GM12878 (cell line): ENCODE measurements at regions not wholly inside any gene's neighbourhood (a gene's known extent, or its start where the extent isn't known, plus 50 kb on each side); places are given as distances from the start of the nearest gene placed in this dataset.

Experiments used
- ATAC-seq: fragments of 200-7000 bp; cut with Tn5 transposase; 3 replicates; pipeline ENCODE4 v1.9.1; 2020; ENCODE audit warnings: mild to moderate bottlenecking, moderate library complexity
- BruUV-seq: library from RNA; stranded (reverse); fragments of 400-500 nt; replicated peaks from 2 replicates; lab custom pipeline; 2021; lab: Mats Ljungman, UMichigan
- CTCF ChIA-PET: fragments of 300-600 bp; sonication (Branson Sonifier 250); formaldehyde crosslinking; extraction: SDS; loops from one replicate; lab custom pipeline; 2021; ENCODE audit warnings: inconsistent platforms; lab: Yijun Ruan, JAX
- POLR2A ChIA-PET: fragments of 350-600 bp; formaldehyde crosslinking; extraction: SDS; loops from one replicate; lab custom pipeline; 2021; ENCODE audit warnings: inconsistent platforms; lab: Charles Lee
- RAD21 ChIA-PET: fragments of 300-600 bp; sonication (Branson Sonifier 250); formaldehyde crosslinking; loops from one replicate; lab custom pipeline; 2023; ENCODE audit warnings: antibody characterized with exemption; ENCODE audit not compliant: unreplicated experiment; lab: Charles Lee
- SMC1A ChIA-PET: fragments of 300-600 bp; sonication (Branson Sonifier 250); formaldehyde crosslinking; loops from one replicate; lab custom pipeline; 2023; ENCODE audit not compliant: unreplicated experiment, uncharacterized antibody; lab: Charles Lee
- DNase-seq: peaks from one replicate; pipeline ENCODE4 v3.0.0-alpha.2; 2011; ENCODE audit warnings: low read depth, low spot score
- FAIRE-seq: peaks from 3 replicates; lab custom pipeline; 2011; peaks lifted over from hg19 to GRCh38; lab: Jason Lieb, UNC
- H2AFZ ChIP-seq: 2 replicates; pipeline ENCODE4 v1.6.0; 2011; ENCODE audit warnings: low read depth, low read length, control low read depth; ENCODE audit not compliant: control insufficient read depth
- H3K27ac ChIP-seq: 2 replicates; pipeline ENCODE4 v1.5.1; 2011; ENCODE audit warnings: control low read depth; ENCODE audit not compliant: control insufficient read depth, insufficient read depth
- H3K27me3 ChIP-seq, 2 experiments: replicated peaks in 1 of 2; 2 replicates each; pipeline versions ENCODE4 v1.6.0 to v1.6.1; 2011; ENCODE audit warnings: low read length in 1 of 2; ENCODE audit not compliant: control insufficient read depth in 2 of 2, insufficient read depth in 2 of 2
- H3K36me3 ChIP-seq, 2 experiments: 2 replicates each; pipeline ENCODE4 v1.5.1; 2011; ENCODE audit warnings: low read length in 1 of 2; ENCODE audit not compliant: control insufficient read depth in 2 of 2, insufficient read depth in 2 of 2
- H3K4me1 ChIP-seq: 2 replicates; pipeline ENCODE4 v1.6.1; 2011; ENCODE audit warnings: mild to moderate bottlenecking, low read length, moderate library complexity, mixed read lengths; ENCODE audit not compliant: control insufficient read depth, insufficient read depth
- H3K4me2 ChIP-seq: 2 replicates; pipeline ENCODE4 v1.6.0; 2011; ENCODE audit warnings: control low read depth; ENCODE audit not compliant: control insufficient read depth, insufficient read depth
- H3K4me3 ChIP-seq: fragments of 200-600 bp; sonication (generic); 2 replicates; pipeline ENCODE4 v1.5.1; 2016
- H3K79me2 ChIP-seq: 2 replicates; pipeline ENCODE4 v1.6.0; 2011; ENCODE audit warnings: low read length; ENCODE audit not compliant: control insufficient read depth, insufficient read depth
- H3K9ac ChIP-seq: 2 replicates; pipeline ENCODE4 v1.8.0; 2011; ENCODE audit warnings: low read length, control low read depth, mixed read lengths; ENCODE audit not compliant: control insufficient read depth, insufficient read depth
- H3K9me3 ChIP-seq: replicated peaks from 3 replicates; pipeline ENCODE4 v1.5.1; 2011; ENCODE audit warnings: mild to moderate bottlenecking, low read length; ENCODE audit not compliant: control insufficient read depth, insufficient read depth
- H4K20me1 ChIP-seq: 2 replicates; pipeline ENCODE4 v1.6.0; 2011; ENCODE audit not compliant: control insufficient read depth, insufficient read depth
- ATF3 ChIP-seq: IDR thresholded peaks from 2 replicates; pipeline ENCODE4 v1.6.1; 2011; ENCODE audit warnings: low read depth, mild to moderate bottlenecking, low read length, moderate library complexity, borderline replicate concordance; ENCODE audit errors: extremely low read depth
- BCL11A ChIP-seq: IDR thresholded peaks from 2 replicates; pipeline ENCODE4 v1.6.1; 2011; ENCODE audit warnings: low read depth, low read length
- BCL3 ChIP-seq: IDR thresholded peaks from 2 replicates; pipeline ENCODE4 v1.6.1; 2011; ENCODE audit warnings: borderline replicate concordance, low read depth, mild to moderate bottlenecking, moderate library complexity, low read length; ENCODE audit not compliant: insufficient read depth, poor library complexity, severe bottlenecking
- FOS ChIP-seq: IDR thresholded peaks from 3 replicates; pipeline ENCODE4 v1.6.1; 2011; ENCODE audit warnings: borderline replicate concordance; ENCODE audit not compliant: insufficient read length; ENCODE audit errors: extremely low read depth
- JUND ChIP-seq: IDR thresholded peaks from 2 replicates; pipeline ENCODE4 v1.6.1; 2012; ENCODE audit warnings: low read depth, mild to moderate bottlenecking, low read length, improper control_type of control experiment, moderate library complexity
- MLLT1 ChIP-seq: fragments of 450-650 bp; IDR thresholded peaks from 2 replicates; pipeline ENCODE4 v1.6.1; 2016; ENCODE audit warnings: mild to moderate bottlenecking
- POLR2A ChIP-seq: IDR thresholded peaks from 2 replicates; pipeline ENCODE4 v1.6.1; 2011; ENCODE audit warnings: low read depth, mild to moderate bottlenecking, low read length
- POU2F2 ChIP-seq: IDR thresholded peaks from 3 replicates; pipeline ENCODE4 v1.6.1; 2011; ENCODE audit warnings: low read depth, mild to moderate bottlenecking, low read length, borderline replicate concordance
- SKIL ChIP-seq: fragments of 450-650 bp; IDR thresholded peaks from 2 replicates; pipeline ENCODE4 v1.6.1; 2017; ENCODE audit warnings: mild to moderate bottlenecking, low read depth, inconsistent platforms; ENCODE audit not compliant: poor library complexity, severe bottlenecking
- TCF12 ChIP-seq: IDR thresholded peaks from 2 replicates; pipeline ENCODE4 v1.6.1; 2011; ENCODE audit warnings: low read depth, mild to moderate bottlenecking, low read length
- WRNIP1 ChIP-seq: IDR thresholded peaks from 2 replicates; pipeline ENCODE4 v1.6.1; 2011; ENCODE audit warnings: low read depth, low read length, improper control_type of control experiment, borderline replicate concordance
- WGBS: methylation state at CpG from one replicate; pipeline ENCODE4 v1.1.6; 2016; ENCODE audit warnings: low lambda C conversion rate; ENCODE audit not compliant: insufficient replicate concordance, insufficient coverage; ENCODE audit errors: missing lambda C conversion rate; 5-methylcytosine and 5-hydroxymethylcytosine counted together
- in situ Hi-C: fragments of 300-500 bp; cut with MboI; formaldehyde crosslinking; loops from 9 replicates; pipeline ENCODE4 v1.14.3; 2018; ENCODE audit warnings: mixed read lengths
- intact Hi-C: fragments of 100-400 bp; cut with micrococcal nuclease; formaldehyde crosslinking; loops from one replicate; pipeline ENCODE4 v1.14.2; 2022; ENCODE audit not compliant: unreplicated experiment

- RAD21 ChIA-PET = no interaction called here
- no peak overlapping the region for H3K4me3 ChIP-seq
- 47% methylated on average over 2 of the region's 2 CpGs for WGBS
- FAIRE-seq = no peak
- no peaks in the 10 kb centered on the region for H3K4me1 ChIP-seq
- in situ Hi-C loops (no loop called here), intact Hi-C loops (no loop called here)
- H4K20me1 ChIP-seq = no peaks in the 10 kb centered on the region
- POLR2A ChIA-PET = no interaction called here
- CTCF ChIA-PET = no interaction called here
- no peak overlapping the region for H3K9ac ChIP-seq
- H3K27me3 ChIP-seq = no peaks in the 10 kb centered on the region
- BruUV-seq = no TSS peak
- no peak overlapping the region for H2AFZ ChIP-seq
- H3K4me2 ChIP-seq = no peak overlapping the region
- TF ChIP-seq JUND = no peak
- no peak for TF ChIP-seq TCF12
- TF ChIP-seq BCL3 = no peak
- no peak for TF ChIP-seq MLLT1
- TF ChIP-seq, all 136 proteins: peak for 0
- no peaks in the 10 kb centered on the region for H3K9me3 ChIP-seq
- H3K36me3 ChIP-seq = no peaks in the 10 kb centered on the region
- SMC1A ChIA-PET = no interaction called here
- H3K27ac ChIP-seq = no peak overlapping the region
- no peaks in the 10 kb centered on the region for H3K79me2 ChIP-seq
- ATAC-seq = no peak
- DNase-seq = no peak
Measured at GRCh38 chr13:71046360-71047079, 820.5 kb downstream of the DACH1 start.

- no peak overlapping the region for H3K4me3 ChIP-seq
- no peak overlapping the region for H2AFZ ChIP-seq
- in situ Hi-C loops = no loop called here
- H3K36me3 ChIP-seq = no peaks in the 10 kb centered on the region
- ChIA-PET CTCF (no interaction called here), RAD21 (no interaction called here), POLR2A (no interaction called here), SMC1A (no interaction called here)
- H3K79me2 ChIP-seq = no peaks in the 10 kb centered on the region
- no TSS peak for BruUV-seq
- TF ChIP-seq TCF12 (no peak), ATF3 (no peak), FOS (no peak), BCL11A (no peak), POLR2A (no peak), SKIL (no peak), POU2F2 (no peak), WRNIP1 (no peak)
- no peak overlapping the region for H3K9ac ChIP-seq
- H3K27ac ChIP-seq = no peak overlapping the region
- no peak overlapping the region for H3K4me2 ChIP-seq
- FAIRE-seq (no peak), ATAC-seq (no peak), DNase-seq (no peak)
- no peaks in the 10 kb centered on the region for H3K27me3 ChIP-seq
- H3K4me1 ChIP-seq = no peaks in the 10 kb centered on the region
- intact Hi-C loops = no loop called here
- H4K20me1 ChIP-seq = no peaks in the 10 kb centered on the region
- no peaks in the 10 kb centered on the region for H3K9me3 ChIP-seq
Measured at GRCh38 chr13:71045101-71045500, 821.9 kb downstream of the DACH1 start.
